CD14-positive monocyte (primary cell): ENCODE measurements at regions not wholly inside any gene's neighbourhood (a gene's known extent, or its start where the extent isn't known, plus 50 kb on each side); places are given as distances from the start of the nearest gene placed in this dataset.

ENCODE experiments used
- DNase-seq, 3 donors: peaks; one replicate each; pipeline ENCODE4 v3.0.0-alpha.2; 2011 to 2022
- H2AFZ ChIP-seq: 2 replicates; pipeline ENCODE4 v1.6.0; 2012; ENCODE audit warnings: mild to moderate bottlenecking, low read depth, low read length, inconsistent platforms; ENCODE audit not compliant: insufficient read depth, poor library complexity, severe bottlenecking
- H3K27ac ChIP-seq, 2 donors: 1 replicate in 1 of 2; 2 replicates in 1 of 2; pipeline ENCODE4 v1.5.1; 2012 to 2013; ENCODE audit warnings: low read length in 2 of 2, control low read depth in 1 of 2, inconsistent platforms in 1 of 2, low read depth in 1 of 2, mild to moderate bottlenecking in 1 of 2
- H3K27me3 ChIP-seq, 2 donors: one replicate each; pipeline versions ENCODE4 v1.6.0 to v1.6.1; 2011 to 2013; ENCODE audit warnings: low read length in 2 of 2; ENCODE audit not compliant: control insufficient read depth in 2 of 2, insufficient read depth in 2 of 2
- H3K36me3 ChIP-seq, 2 donors: replicated peaks in 1 of 2; 1 replicate in 1 of 2; 2 replicates in 1 of 2; pipeline versions ENCODE4 v1.5.1 to v1.6.1; 2012 to 2013; ENCODE audit warnings: low read length in 2 of 2, control low read depth in 1 of 2, inconsistent platforms in 1 of 2, mild to moderate bottlenecking in 1 of 2; ENCODE audit not compliant: insufficient read depth in 2 of 2, control insufficient read depth in 1 of 2
- H3K4me1 ChIP-seq, 2 donors: 1 replicate in 1 of 2; 2 replicates in 1 of 2; pipeline versions ENCODE4 v1.5.1 to v1.6.1; 2012 to 2013; ENCODE audit warnings: low read length in 2 of 2, control low read depth in 1 of 2, inconsistent platforms in 1 of 2, mild to moderate bottlenecking in 1 of 2, moderate library complexity in 1 of 2; ENCODE audit not compliant: insufficient read depth in 2 of 2, control insufficient read depth in 1 of 2
- H3K4me2 ChIP-seq: replicated peaks from 2 replicates; pipeline ENCODE3; 2012; ENCODE audit warnings: low read length, moderate library complexity, mild to moderate bottlenecking; ENCODE audit not compliant: poor library complexity, severe bottlenecking; ENCODE audit errors: extremely low read depth
- H3K4me3 ChIP-seq, 3 experiments: fragments of 200-600 bp in 1 of 3; sonication (generic) in 1 of 3; replicated peaks in 1 of 3; 1 replicate in 2 of 3; 2 replicates in 1 of 3; pipeline ENCODE4 v1.5.1; 2011 to 2013; ENCODE audit warnings: low read length in 3 of 3, mild to moderate bottlenecking in 3 of 3, control low read depth in 2 of 3, low read depth in 2 of 3, inconsistent platforms in 1 of 3, moderate library complexity in 1 of 3
- H3K79me2 ChIP-seq: 2 replicates; pipeline ENCODE4 v1.6.0; 2012; ENCODE audit warnings: mild to moderate bottlenecking, control low read depth, inconsistent platforms, low read length, moderate library complexity; ENCODE audit not compliant: insufficient read depth
- H3K9ac ChIP-seq: 2 replicates; pipeline ENCODE4 v1.6.0; 2017; ENCODE audit warnings: low read length, mild to moderate bottlenecking; ENCODE audit not compliant: insufficient read depth, poor library complexity, severe bottlenecking
- H3K9me3 ChIP-seq, 2 donors: replicated peaks in 1 of 2; 1 replicate in 1 of 2; 2 replicates in 1 of 2; pipeline versions ENCODE4 v1.5.1 to v1.6.1; 2012 to 2013; ENCODE audit warnings: low read length in 2 of 2, control low read depth in 1 of 2; ENCODE audit not compliant: control insufficient read depth in 1 of 2, insufficient read depth in 1 of 2
- H4K20me1 ChIP-seq: 2 replicates; pipeline ENCODE4 v1.6.0; 2012; ENCODE audit warnings: mild to moderate bottlenecking, low read length, control low read depth, moderate library complexity; ENCODE audit not compliant: insufficient read depth
- H3K27ac Mint-ChIP-seq, 7 donors: one replicate each; pipeline ENCODE4 v1.8.0; 2020; ENCODE audit warnings: mild to moderate bottlenecking in 7 of 7, mixed read lengths in 7 of 7, moderate library complexity in 6 of 7, inconsistent platforms in 2 of 7
- H3K27me3 Mint-ChIP-seq, 3 donors: one replicate each; pipeline ENCODE4 v1.8.0; 2021 to 2022; ENCODE audit warnings: low read depth in 3 of 3, mild to moderate bottlenecking in 3 of 3, mixed read lengths in 3 of 3, moderate library complexity in 3 of 3, inconsistent platforms in 1 of 3
- H3K36me3 Mint-ChIP-seq, 2 donors: one replicate each; pipeline ENCODE4 v1.8.0; 2020; ENCODE audit warnings: mixed read lengths in 2 of 2, inconsistent platforms in 1 of 2, mild to moderate bottlenecking in 1 of 2
- H3K4me1 Mint-ChIP-seq: one replicate; pipeline ENCODE4 v1.8.0; 2020; ENCODE audit warnings: mild to moderate bottlenecking, mixed read lengths
- H3K4me3 Mint-ChIP-seq, 2 donors: one replicate each; pipeline ENCODE4 v1.8.0; 2020; ENCODE audit warnings: mild to moderate bottlenecking in 2 of 2, mixed read lengths in 2 of 2, moderate library complexity in 1 of 2
- H3K9me3 Mint-ChIP-seq, 7 donors: one replicate each; pipeline ENCODE4 v1.8.0; 2020 to 2022; ENCODE audit warnings: mixed read lengths in 7 of 7, mild to moderate bottlenecking in 6 of 7, moderate library complexity in 6 of 7, inconsistent platforms in 2 of 7
- CTCF ChIP-seq: fragments of 200-600 bp; IDR thresholded peaks from one replicate; pipeline ENCODE4 v1.8.0; 2022; ENCODE audit warnings: antibody characterized with exemption, mild to moderate bottlenecking
- WGBS: methylation state at CpG from one replicate; pipeline ENCODE4 v1.1.5; 2013; ENCODE audit warnings: missing lambda C conversion rate; ENCODE audit not compliant: insufficient coverage; 5-methylcytosine and 5-hydroxymethylcytosine counted together
- intact Hi-C, 2 donors: fragments of 100-400 bp; cut with micrococcal nuclease; formaldehyde crosslinking; loops; one replicate each; pipeline versions ENCODE4 v1.15.0 to v1.15.1; 2023

DNA sequence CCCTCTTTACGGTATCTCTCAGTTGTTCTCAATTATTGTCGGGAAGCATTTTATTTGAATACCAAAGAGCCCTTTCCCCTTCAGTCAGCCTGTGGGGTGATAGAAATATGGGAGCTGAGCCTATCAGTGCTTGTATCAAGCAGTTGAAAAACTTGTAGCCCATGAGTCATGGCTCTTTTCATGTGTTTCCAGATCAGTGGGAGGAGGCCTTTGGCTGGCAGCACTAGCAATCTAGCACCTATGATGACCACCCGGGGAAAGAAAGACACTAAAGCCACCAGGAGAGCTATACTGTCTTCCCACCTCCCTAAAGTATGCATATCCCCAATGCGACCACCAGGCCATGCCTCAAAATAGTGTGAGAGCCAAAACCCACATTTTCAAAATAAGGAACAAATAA lies 696.9 kb upstream of the C9orf72 start:
- WGBS: no CpG with 5 or more reads among the region's 4 CpGs
- Histone ChIP-seq H3K4me1 (no peaks in the 10 kb centered on the region), H3K27me3 (no peaks in the 10 kb centered on the region), H3K9me3 (peaks cover 4 to 8% of the 10 kb centered on the region in 2 donors), H4K20me1 (no peaks in the 10 kb centered on the region), H2AFZ (no peak overlapping the region), H3K4me2 (no peak overlapping the region), H3K9ac (no peak overlapping the region), H3K27ac (no peak overlapping the region), H3K36me3 (no peaks in the 10 kb centered on the region), H3K4me3 (no peak overlapping the region), H3K79me2 (no peaks in the 10 kb centered on the region)
- H3K4me1 Mint-ChIP-seq: no peaks in the 10 kb centered on the region
- peaks cover 0 to 15% (median 7%) of the 10 kb centered on the region in 7 donors for H3K9me3 Mint-ChIP-seq
- H3K36me3 Mint-ChIP-seq: no peaks in the 10 kb centered on the region
- TF ChIP-seq CTCF: no peak
- H3K4me3 Mint-ChIP-seq: no peak overlapping the region
- intact Hi-C loops: no loop called here
- no peak for DNase-seq
- no peak overlapping the region for H3K27ac Mint-ChIP-seq
- H3K27me3 Mint-ChIP-seq: no peaks in the 10 kb centered on the region

DNA sequence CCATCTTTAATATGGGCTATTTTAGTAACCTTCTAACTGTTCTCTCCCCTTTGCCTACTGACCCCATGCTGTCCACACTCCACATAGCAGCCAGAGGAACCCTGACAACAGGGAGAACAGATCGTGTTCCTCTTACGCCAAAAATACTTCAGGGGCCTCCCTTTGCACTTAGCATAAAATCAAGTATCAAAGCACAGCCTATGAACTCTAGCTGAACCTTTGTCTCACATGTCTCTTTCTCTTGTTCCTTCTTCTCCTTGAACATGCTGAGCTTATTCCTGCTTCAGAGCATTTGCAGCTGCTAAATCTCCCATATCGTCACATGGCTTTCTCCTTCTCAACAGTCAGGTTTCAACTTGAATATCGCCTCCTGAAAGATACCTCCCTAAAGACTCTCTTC lies 698.8 kb upstream of the C9orf72 start:
- no peak for TF ChIP-seq CTCF
- H3K27me3 ChIP-seq: no peaks in the 10 kb centered on the region
- Mint-ChIP-seq H3K27ac (no peak overlapping the region), H3K27me3 (no peaks in the 10 kb centered on the region), H3K36me3 (no peaks in the 10 kb centered on the region), H3K9me3 (peaks cover 0 to 16% (median 7%) of the 10 kb centered on the region in 7 donors), H3K4me1 (no peaks in the 10 kb centered on the region), H3K4me3 (no peak overlapping the region)
- no peaks in the 10 kb centered on the region for H3K4me1 ChIP-seq
- H3K9me3 ChIP-seq: peaks cover 4 to 8% of the 10 kb centered on the region in 2 donors
- intact Hi-C loops: no loop called here
- H3K4me3 ChIP-seq: no peak overlapping the region
- H2AFZ ChIP-seq: no peak overlapping the region
- no peaks in the 10 kb centered on the region for H3K79me2 ChIP-seq
- no peak overlapping the region for H3K9ac ChIP-seq
- no peaks in the 10 kb centered on the region for H3K36me3 ChIP-seq
- no peak overlapping the region for H3K4me2 ChIP-seq
- DNase-seq: no peak
- H4K20me1 ChIP-seq: no peaks in the 10 kb centered on the region
- 86% methylated on average over 2 of the region's 4 CpGs for WGBS
- no peak overlapping the region for H3K27ac ChIP-seq
